ENCODE measurements at regions not wholly inside any gene's neighbourhood (a gene's known extent, or its start where the extent isn't known, plus 50 kb on each side); places are given as distances from the start of the nearest gene placed in this dataset.

DNA sequence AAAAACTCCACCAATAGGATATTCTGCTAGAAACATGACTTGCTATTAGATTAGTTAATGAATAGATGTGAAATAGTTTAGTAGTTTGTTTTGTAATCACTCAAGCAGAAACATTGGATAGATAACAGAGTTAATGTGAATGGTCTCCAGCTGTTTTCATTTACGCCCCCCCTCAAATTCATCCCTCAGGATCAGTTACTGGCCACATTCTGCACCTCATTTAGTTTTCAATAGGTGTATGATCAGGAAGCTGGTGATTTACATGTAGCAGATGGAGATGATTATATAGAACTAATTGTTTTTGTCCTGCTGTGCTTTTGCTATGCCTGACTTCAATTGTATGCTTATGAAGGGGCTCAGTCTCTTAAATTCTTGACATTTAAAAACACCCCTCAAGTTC, 759.0 kb downstream of the SLITRK6 start:
- intact Hi-C loops (cut with DNase I) = no loop called here
- 69 to 79% methylated on average over 1 of the region's 1 CpG for WGBS, 2 donors
- Histone ChIP-seq H3K4me3 (no peak overlapping the region), H3K36me3 (no peaks in the 10 kb centered on the region), H3K27me3 (no peaks in the 10 kb centered on the region), H3K4me1 (no peaks in the 10 kb centered on the region), H3K9me3 (no peaks in the 10 kb centered on the region), H3K27ac (no peak overlapping the region)
- no peak for TF ChIP-seq POLR2A (IDR thresholded peaks at IDR 0.05)
- TF ChIP-seq, protein P1, sequence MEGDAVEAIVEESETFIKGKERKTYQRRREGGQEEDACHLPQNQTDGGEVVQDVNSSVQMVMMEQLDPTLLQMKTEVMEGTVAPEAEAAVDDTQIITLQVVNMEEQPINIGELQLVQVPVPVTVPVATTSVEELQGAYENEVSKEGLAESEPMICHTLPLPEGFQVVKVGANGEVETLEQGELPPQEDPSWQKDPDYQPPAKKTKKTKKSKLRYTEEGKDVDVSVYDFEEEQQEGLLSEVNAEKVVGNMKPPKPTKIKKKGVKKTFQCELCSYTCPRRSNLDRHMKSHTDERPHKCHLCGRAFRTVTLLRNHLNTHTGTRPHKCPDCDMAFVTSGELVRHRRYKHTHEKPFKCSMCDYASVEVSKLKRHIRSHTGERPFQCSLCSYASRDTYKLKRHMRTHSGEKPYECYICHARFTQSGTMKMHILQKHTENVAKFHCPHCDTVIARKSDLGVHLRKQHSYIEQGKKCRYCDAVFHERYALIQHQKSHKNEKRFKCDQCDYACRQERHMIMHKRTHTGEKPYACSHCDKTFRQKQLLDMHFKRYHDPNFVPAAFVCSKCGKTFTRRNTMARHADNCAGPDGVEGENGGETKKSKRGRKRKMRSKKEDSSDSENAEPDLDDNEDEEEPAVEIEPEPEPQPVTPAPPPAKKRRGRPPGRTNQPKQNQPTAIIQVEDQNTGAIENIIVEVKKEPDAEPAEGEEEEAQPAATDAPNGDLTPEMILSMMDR (IDR thresholded peaks at IDR 0.05) = no peak
- DNase-seq = no peak

DNA sequence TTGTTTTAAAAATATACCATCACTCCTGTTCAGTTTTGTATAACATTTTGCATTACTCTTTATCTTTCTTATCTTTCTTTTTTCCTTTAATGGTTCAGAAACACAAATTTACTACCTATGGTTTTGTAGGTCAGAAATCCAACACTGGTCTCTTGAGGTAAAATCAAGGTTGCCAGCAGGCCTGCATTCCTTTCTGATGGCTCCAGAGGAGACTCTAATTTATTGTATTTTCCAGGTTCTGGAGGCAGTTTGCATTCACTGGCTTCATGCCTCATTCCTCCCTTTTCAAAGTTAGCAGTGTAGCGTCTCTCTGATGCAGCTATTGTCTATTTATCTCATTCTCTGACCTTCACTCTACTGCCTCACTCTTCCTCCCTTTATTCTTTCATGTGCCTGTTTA, 767.4 kb downstream of the SLITRK6 start:
- Histone ChIP-seq H3K4me3 (no peak overlapping the region), H3K9me3 (peaks cover 0 to 10% (median 0%) of the 10 kb centered on the region in 3 donors), H3K27ac (no peak overlapping the region), H3K4me1 (no peaks in the 10 kb centered on the region), H3K36me3 (no peaks in the 10 kb centered on the region), H3K27me3 (no peaks in the 10 kb centered on the region)
- TF ChIP-seq, protein P1 (IDR thresholded peaks at IDR 0.05) = no peak
- no peak for TF ChIP-seq POLR2A (IDR thresholded peaks at IDR 0.05)
- WGBS, 2 donors = 57 to 58% methylated on average over 1 of the region's 1 CpG
- DNase-seq = no peak
- intact Hi-C loops (cut with DNase I) = no loop called here

DNA sequence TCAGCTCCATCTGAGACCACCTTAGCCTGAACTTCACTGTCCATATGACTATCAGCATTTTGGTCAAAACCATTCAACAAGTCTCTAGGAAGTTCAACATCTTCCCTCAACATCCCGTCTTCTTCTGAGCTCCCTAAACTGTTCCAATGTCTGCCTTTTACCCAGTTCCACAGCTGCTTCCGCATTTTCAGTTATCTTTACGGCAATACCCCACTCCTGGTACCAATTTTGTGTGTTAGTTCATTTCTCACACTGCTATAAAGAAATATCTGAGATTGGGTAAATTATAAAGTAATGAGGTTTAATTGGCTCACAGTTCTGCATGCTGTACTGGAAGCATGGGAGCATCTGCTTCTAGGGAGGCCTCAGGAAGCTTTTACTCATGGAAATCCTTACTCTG, 771.2 kb downstream of the SLITRK6 start:
- Histone ChIP-seq H3K4me1 (no peaks in the 10 kb centered on the region), H3K9me3 (peaks cover 0 to 11% (median 6%) of the 10 kb centered on the region in 3 donors), H3K27ac (no peak overlapping the region), H3K36me3 (no peaks in the 10 kb centered on the region), H3K4me3 (no peak overlapping the region), H3K27me3 (no peaks in the 10 kb centered on the region)
- WGBS, 2 donors = 81 to 90% methylated on average over 3 of the region's 3 CpGs
- TF ChIP-seq POLR2A (IDR thresholded peaks at IDR 0.05) = no peak
- TF ChIP-seq, protein P1 (IDR thresholded peaks at IDR 0.05) = no peak
- no peak for DNase-seq
- intact Hi-C loops (cut with DNase I) = no loop called here

DNA sequence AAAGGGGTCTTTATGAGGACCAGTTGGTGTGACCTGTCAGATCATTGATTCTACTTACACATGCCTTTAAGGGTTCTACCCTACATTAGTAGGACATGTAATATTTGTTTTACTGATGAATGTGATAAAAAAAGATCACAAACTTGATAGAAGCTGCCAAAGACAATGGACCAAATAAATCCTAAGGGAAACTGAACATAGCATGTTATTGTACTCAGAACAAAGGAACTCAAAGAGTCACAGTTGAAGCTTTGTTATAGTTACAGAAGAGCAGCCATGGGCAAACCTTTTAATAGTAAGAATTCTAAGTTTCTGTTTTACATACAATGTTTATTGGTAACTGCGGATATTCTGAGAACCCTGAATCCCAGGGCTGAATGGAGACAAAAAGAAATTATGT, 780.1 kb downstream of the SLITRK6 start:
- Histone ChIP-seq H3K9me3 (peaks cover 0 to under 1% (median 0%) of the 10 kb centered on the region in 3 donors), H3K27me3 (no peaks in the 10 kb centered on the region), H3K27ac (no peak overlapping the region), H3K36me3 (no peaks in the 10 kb centered on the region), H3K4me3 (no peak overlapping the region), H3K4me1 (no peaks in the 10 kb centered on the region)
- TF ChIP-seq, protein P1 (IDR thresholded peaks at IDR 0.05) = no peak
- TF ChIP-seq POLR2A (IDR thresholded peaks at IDR 0.05) = no peak
- intact Hi-C loops (cut with DNase I) = no loop called here
- no peak for DNase-seq
- 68 to 89% methylated on average over 1 of the region's 1 CpG for WGBS, 2 donors

DNA sequence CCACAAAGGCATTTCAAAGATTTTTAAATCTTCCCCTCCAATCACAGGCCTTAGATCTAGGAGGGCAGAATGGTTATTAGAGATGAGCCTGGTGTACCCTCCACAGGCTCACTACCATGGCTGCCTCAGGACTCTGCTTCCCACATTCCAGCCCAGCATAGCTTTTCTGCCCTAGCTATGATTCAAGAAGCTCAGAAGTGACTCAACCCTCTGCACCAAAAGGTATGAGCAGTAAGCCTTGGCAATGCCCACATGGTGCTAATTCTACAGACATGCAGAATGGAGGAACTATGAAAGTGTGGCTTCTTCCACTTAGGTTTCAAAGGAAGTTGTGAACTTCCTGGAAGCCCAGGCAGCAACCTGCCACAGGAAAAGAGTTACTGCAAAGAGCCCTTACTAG, 786.2 kb downstream of the SLITRK6 start:
- TF ChIP-seq, protein P1 (IDR thresholded peaks at IDR 0.05) = no peak
- no peak for TF ChIP-seq POLR2A (IDR thresholded peaks at IDR 0.05)
- H3K4me3 ChIP-seq = no peak overlapping the region
- no peaks in the 10 kb centered on the region for H3K36me3 ChIP-seq
- no peaks in the 10 kb centered on the region for H3K4me1 ChIP-seq
- no peak for DNase-seq
- H3K9me3 ChIP-seq = no peaks in the 10 kb centered on the region
- intact Hi-C loops (cut with DNase I) = no loop called here
- no peaks in the 10 kb centered on the region for H3K27me3 ChIP-seq
- no peak overlapping the region for H3K27ac ChIP-seq

All from esophagus squamous epithelium (tissue), 5 donors.